ENCODE measurements at regions not wholly inside any gene's neighbourhood (a gene's known extent, or its start where the extent isn't known, plus 50 kb on each side); places are given as distances from the start of the nearest gene placed in this dataset.

DNA sequence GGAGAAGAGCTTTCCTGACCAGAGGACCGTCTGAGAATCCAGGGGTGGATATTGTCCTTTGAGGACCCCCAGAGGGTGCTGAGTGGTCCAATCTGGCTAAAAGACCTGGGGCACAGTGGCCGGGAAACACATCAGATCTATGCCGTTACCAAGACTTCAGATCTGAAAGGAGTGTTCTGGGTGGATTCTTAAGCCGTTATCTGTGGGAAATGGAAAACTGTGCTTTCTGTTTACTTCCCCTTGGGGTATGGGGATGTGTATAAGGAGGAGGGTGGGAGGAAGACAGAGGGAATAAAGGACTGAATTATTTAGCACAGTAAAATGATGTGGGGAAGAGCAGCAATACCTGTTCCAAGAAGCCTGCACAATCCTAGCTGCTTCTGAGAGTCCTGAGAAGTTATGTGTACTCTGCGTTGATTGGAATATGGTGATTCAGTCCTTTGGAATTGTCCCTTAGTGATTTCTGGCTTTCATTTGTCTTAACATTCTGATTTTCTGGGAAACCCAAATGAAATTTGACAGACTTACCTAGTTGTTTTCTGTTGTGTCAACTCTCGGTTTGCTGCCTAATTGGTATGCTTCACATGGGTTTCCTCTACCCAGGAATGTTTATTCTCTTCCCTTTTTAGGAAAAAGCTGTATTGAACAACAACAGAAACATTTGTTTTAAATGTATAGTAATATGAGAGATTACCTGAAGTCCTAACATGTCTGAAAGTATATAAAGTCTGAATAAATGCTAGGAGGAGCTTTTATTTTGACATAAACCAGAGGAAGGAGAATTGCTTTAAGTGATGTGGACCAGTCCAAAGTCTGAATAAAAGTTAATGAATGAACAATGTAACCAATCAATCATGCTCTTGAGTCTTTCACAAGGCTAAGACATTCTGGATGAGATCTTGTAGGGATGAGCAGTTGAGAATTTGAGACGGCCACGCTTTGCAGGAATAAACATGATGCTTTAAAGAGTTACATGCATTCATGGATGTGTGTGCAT, 427.1 kb upstream of the C2CD4B start:
- no peak for DNase-seq

DNA sequence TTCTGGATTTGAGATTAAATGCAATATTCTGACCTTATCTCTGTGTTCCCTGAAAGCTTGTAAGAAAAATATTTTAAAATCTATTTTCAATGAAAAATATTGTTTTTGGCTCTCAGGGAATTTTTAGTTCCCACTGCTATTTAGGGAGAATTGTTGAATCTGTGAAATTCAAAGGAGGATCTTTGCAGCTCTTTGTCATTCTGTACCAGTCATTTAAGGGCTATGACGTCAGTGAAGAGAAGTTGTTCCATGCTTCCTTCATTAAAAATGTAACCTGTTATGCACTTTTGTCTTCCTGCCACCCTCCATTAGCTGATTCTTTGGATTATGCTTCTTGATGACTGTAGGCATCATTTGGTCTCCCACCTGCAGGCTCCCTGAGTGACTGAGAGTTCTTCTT, 427.8 kb upstream of the C2CD4B start:
- no peak for DNase-seq

DNA sequence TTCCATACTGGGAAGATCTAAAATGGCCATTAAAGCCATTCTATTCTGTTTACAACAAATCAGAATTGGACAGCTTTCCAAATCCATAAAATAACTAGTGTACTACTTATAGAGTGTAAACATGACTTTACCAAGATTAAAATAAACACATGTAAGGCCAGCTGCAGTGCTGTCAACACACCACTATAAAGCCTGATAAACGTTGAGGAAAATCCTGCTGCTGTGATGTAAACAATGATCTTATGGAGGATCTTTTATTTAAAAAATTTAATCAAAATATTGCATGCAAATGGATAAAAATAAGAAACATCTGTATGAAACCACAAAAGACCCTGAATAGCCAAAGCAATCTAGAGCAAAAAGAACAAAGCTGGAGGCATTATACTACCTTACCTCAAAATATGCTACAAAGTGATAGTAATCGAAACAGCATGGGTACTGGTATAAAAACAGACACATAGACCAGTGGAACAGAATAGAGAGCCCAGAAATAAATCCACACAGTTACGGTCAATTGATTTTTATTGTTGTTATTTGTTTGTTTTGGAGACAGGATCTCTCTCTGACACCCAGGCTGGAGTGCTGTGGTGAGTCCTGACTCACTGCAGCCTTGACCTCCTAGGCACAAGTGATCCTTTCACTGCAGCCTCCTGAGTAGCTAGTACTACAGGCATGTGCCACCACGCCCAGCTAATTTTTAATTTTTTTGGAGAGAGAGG, 428.8 kb upstream of the C2CD4B start:
- no peak for DNase-seq

DNA sequence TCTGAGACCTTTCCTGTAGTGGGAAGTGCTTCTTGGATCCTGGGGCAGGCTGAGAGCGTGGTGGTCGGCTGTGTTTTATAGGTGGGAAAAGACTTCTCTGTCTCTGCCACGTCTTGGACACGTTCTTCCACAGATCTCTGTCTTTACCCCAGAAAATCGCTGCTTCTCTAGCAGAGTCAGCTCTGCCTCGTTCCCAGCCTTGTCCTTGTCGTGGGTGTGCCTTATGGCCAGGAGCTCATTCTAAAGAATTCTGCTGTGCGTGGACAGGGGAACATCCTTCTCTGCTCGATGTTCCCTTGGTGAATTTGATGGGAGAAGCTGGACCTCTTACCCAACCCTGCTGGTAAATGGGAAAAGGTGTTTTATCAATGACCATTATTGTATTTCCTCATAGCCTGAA, 433.1 kb upstream of the C2CD4B start:
- no peak for DNase-seq

DNA sequence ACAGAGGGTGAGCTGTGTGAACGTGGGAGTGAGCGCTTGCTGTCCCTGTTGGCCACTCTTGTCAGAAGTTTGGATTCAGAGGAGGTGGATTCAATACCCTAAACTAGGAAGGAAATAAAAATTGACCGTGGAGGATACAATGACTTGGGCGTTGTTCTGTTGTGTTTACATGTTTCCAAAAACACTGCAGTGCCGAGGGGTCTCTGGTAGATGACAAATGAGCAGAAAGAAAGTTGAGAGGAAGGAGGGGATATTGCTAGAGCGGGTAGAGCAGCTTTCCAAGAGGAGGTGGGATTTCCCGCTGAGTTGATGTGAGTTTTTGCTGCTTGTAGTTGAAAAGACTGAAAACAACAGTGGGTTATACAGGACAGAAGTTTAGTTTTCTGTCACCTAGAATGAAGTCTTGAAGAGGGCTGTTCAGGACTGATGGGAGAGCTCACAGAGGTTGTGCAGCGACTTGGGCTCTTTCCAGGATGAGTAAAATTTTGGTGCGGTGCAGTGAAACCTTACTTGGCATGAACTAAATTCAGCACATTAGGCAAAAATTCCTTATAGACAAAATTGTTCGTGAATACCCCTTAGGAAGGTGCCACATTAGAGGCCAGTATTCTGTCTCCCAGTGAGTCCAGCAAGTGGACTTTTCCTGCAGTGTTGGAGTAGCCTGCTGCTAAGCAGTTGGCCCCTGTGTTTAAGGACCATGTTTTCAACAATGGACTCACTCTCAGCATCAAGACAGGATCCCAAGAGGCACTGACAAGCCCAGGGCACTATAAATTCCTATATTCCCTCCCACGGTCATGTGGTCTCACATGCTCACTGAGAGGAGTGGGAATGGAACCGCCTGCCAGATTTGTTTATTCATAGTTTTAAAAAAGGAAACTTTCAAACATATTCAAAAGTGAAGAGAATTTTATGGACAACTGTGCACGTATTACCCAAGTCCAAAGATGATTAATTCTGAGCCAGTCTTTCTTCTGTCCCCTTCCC, 435.0 kb upstream of the C2CD4B start:
- no peak for DNase-seq

DNA sequence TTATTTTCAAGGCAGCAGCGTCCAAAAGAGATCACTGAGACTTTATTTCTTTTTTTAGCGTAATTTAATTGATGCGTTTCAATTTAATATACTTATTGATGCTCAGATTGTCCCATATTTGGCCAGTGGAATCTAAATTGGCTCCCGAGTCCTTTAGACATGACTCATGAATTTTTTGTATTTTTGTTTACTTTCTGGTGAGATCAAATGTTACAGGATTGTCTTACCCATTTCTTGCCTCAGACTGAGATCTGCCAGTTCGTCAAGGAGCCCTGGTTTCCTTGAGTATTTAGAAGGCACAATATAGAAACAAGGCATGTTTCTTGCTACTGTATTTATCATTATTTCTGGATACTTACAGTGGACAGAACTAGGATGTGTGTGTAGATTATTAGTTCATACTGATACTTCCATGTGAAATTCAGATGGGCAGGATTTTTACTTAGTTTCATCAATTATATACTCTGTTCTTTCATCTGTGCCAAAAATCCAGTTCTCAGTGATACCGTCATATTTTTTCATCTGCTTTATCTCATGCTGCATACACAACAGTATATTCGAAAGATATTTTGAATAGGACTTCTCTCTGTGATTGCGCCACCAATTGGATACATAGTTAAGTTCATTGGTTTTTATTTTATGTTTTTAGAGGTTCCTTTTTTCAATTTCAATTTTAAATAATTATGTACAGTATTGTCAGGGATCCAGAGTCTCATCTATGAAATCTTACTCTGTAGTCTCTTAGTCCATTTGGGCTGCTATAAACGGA, 436.9 kb upstream of the C2CD4B start:
- DNase-seq: no peak

DNA sequence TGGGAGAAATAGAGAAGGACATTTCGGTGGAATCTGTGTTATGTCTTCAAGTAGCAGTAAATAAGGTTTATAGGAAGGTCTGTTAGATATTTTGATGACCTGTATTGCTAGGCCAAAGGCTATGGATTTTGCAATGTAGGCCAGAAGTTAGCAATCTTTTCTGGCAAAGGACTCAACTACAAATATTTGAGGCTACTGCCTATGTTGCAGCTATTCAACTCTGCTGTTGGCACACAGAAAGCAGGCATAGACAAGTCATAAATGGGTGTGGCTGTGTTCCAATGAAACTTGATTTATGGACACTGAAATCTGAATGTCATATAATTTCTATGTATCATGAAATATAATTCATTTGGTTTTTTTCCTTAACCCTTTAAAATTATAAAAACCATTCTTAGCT, 438.7 kb upstream of the C2CD4B start:
- no peak for DNase-seq

DNA sequence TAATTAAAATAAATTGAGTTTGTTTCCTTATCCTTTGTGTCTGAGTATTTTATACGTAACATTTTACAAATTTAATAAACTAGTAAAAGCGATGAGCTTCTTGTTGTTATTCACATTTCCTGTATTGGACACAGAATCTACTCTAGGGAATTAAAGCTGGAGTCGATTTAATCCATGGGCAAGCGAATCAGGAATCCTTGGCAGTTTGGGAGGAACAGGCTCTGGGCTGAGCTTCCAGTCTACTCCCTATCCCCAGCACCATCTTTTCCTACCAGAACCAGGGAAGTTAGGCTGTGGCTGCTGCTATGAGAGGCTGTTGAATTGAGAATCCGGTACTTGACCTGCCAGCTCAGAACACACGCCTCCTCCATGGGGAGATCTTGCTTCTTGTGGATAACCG, 437.3 kb upstream of the TPM1 start:
- DNase-seq: no peak

DNA sequence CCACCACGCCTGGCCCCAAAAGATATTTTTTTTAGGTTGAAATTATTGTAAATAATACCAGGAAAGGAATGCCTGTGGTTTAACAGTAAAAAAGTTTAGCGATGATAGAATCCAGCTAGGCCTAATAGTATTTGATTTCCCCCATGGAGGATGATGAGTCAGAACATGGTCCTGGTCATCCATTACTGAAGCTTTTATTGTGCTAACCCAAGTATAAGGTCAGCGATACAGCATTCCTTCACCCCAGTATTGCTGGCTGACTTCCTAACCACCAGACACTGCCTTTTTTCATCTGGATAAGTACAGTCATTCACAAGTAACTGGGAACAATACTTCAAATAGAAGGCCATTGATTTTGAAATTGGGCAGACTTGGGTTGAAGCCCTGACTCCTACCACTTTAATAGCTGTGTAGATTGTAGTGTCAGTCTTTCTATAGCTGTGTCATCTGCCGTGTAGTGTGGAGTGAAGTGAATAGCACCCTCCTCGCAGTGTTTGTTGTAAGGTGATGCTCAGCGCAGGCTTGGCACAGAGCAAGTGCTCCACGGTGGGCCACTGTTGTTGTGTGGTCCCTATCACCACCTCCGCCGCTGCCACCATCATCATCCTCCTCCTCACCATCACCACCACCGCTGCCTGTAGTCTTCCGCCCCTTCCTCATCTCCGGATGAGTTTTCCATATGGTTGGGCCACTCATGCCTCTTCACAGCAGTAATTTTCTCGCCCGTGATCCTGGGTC, 436.0 kb upstream of the TPM1 start:
- DNase-seq: no peak

DNA sequence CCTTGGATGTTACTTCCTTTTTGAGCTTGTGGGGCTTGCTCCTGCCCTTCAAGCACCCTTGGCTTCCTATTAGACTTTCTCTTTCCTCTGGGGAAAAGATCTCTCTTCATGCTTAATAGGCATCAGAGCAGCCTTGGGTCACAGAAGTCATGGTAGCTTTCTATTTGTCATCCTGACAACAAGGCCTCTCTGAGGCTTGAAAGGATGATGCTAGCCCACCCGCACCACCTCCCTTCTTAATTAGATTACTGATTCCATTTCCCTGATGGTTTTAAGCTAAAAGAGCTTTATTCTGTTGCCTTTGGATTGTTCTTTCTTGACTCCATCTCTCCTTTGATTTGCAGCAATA, 435.5 kb upstream of the TPM1 start:
- DNase-seq: no peak

DNA sequence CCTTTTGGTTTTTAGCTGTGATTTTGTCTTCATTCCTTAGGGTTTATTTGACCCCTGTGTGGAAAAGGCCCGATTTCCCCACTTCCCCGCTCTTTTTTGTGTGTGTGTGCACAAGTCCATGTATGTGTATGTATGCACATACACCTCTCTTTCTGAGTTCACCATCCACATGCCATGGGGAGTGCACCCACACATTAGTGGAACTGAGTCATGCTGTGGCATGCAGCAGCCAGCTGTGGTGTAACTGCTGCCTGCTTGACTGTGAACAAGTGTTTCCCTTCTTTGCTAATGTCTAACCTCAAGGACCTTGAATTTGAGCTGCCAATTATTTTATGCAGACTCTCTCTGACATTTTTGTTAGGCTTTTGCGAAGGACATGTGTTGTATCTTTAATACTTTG, 434.9 kb upstream of the TPM1 start:
- DNase-seq: no peak

DNA sequence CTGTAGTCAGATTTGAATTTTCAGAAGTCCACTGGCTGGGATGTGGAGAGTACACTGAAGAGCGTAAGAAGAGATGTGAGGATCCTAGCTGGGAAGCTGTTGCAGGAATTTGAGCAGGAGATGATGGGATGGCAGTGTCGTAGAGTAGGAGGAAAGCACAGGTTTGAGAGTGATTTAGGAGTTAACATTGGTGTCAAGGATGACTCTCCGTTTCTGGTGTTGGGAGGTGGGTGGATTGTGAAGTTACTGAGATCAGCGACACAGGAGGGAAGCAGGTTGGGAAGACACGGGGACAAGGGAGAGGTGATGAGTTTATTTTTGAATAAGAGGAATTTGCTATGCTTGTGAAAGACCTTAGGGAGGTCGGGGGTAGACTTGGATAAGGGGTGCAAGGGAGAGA, 434.2 kb upstream of the TPM1 start:
- no peak for DNase-seq

DNA sequence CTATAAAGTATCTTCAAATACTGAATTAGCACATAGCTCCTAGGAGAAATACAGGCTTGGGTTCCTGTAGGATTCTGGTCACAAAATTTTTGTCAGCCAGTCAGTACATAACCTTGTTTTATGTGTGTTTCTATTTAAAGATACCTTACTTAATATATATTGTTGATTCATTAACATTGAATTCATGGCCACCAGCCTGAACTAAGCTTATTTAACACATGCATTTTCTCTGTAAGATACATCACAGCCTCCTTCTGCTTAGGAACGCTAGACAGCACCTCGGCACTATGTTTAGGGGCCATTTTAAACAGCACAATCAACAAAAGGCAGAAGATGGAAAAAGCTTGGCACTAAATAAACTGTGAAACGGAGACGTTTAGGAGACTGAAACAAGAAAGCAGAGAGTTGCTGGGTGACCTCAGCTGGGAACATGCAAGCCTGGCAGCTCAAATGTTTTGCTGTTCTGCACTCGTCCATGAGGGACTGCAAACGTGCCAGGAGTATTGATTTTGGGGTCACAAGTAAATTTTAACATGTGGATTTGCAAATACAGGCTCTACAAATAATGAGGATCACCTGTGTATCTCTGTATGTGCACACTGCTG, 432.2 kb upstream of the TPM1 start:
- DNase-seq: no peak

DNA sequence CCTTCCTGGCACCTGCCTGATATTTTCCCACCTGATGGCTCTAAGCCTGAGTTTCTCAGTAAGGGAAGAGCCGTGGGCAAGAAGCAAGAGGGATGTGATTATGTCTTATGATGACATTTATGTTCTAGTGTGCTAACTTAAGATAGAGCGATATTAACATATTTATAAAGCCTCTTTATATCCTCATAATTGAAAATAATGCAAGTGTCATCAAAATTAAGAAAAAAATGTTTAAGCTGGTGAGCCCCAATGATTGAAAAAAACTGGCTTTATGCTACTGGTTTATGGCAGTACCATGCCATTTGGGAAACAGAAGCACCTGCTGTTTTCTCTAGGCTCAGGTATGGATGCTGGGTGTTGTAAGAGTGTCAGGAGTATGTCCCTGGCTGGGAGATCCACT, 431.5 kb upstream of the TPM1 start:
- no peak for DNase-seq

DNA sequence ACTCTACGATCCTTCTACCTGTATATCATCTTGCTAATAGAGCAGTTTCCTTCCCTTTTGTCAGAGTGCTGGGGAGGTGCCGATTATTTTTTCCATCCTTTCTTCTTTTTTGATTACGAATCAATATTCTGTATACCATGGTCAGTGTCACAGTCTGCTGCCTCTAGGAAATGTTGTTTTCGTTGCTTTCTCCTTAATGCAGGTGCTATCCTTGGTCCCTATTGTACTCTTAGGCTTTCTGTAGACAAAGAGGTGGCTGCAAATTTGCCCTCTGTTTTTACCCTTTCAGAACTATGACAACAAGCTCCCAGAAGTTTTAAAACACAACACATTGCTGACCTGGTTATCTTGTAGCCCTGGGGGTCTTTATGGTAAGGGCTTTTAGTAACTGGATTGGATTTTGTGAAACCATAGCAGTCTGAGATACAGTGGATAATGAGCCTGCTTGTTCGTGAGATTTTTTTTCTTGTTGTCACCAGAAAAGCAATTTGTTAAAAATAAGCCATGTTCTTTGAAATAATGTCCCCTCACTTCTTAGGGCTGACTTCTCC, 430.3 kb upstream of the TPM1 start:
- no peak for DNase-seq

DNA sequence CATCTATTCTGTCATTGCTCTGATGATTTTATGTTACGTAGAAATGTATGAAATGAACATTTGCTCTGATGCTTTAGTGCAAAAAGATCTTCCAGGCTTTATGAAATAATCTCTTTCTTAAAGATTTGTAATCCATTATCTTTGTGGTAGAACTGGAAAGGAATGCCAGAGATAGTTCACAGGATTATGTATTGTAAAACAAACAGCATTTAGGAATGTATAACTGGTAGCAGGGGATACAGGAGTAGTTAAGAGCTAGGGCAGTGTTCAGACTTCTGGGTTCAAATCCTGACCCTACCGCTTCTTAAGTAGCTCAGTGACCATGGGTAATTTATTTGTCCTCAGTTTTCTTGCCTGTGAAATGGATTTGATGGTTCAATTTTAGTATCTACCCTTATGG, 429.8 kb upstream of the TPM1 start:
- no peak for DNase-seq

DNA sequence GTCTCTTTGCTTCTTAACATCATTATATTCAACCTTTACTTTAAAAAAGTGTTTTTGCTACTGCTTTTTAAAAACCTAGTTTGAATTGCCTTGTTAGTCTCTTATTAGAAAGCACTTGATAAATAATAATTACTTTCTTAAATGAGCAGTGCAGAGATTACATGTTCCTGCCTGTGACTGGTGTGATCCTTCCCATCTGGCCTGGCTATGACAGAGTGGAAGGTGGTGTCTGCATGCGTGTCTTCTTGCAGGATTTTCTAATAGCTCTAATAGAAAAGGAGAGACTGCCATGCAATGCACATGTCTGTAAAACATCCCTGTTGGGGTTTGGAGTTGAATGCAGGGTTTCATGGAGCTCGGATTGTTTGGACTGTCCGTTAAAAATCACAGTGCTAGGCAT, 425.8 kb upstream of the TPM1 start:
- DNase-seq: no peak

DNA sequence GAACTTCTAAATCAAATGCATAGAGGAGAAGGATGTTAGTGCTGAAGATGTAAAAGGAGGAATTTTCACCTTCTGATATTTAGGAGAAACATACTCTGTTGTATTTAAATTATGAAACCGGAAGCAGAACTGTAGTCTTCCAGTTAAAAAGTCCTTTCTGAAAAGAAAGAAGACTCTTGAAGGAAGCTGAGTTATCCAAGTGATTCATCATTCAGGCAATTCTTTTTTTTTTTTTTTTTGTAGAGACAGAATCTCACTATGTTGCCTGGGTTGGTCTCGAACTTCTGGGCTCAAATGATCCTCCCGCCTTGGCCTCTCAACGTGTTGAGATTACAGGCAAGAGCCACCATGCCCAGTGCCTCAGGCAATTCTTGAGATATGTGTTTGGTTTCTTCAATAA, 424.8 kb upstream of the TPM1 start:
- no peak for DNase-seq

DNA sequence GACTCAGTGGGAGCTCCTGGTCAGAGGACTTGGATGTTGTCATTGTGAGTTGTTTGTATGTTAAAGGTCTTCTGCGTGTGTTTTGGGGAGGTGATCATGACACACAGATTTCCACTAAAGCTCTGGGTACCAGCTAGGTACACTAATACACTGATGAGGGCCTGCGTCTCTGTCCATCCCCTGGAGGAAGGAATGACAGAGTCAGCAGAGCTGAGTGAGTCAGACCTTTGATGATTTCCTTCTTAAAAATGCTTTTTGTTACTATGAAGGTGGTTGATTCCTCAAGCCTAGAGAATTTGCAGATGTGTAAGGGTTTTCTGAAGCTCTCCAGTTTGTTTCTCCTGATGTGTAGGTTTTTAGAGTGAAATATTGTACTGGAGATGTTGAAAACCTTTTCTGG, 424.1 kb upstream of the TPM1 start:
- DNase-seq: no peak

DNA sequence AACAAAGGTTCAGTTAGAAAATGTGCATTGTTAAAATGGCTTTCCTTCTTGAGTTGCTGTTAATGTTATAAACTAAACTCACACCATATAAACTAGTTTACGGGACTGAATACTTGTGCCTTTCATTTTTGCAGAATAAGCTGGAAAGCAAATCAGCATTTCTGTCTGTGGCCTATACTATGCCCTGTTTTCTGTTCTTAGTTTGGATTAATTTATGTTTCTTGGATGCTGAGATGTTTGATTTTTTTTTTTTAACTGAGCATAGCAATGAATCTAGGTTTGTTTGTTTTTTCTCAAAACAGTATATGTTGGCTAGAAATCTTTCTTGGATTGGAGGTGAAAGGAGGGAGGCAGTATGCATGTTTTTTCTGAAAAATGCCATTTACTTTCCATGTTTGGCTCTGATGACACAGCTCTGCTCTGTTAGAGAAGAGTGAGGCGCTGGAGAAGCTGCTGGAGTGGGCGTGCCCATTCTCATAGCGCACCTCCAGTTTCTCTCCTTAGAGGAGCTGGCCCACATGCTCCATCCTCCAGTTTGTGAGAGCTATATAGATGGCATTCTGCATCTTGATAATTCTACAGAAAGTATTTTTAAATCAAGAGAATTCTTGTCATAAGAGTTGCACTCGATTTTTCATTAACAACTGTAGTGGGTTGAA, 423.6 kb upstream of the TPM1 start:
- DNase-seq: no peak
